ENCODE measurements at regions not wholly inside any gene's neighbourhood (a gene's known extent, or its start where the extent isn't known, plus 50 kb on each side); places are given as distances from the start of the nearest gene placed in this dataset.

GRCh38 chr4:137949746-137950145, 292.4 kb downstream of the SLC7A11 start:
- TF ChIP-seq CTCF (IDR thresholded peaks at IDR 0.05) (no peak), POLR2A (IDR thresholded peaks at IDR 0.05) (no peak)

All from testis (tissue), 2 donors.